ENCODE measurements at regions not wholly inside any gene's neighbourhood (a gene's known extent, or its start where the extent isn't known, plus 50 kb on each side); places are given as distances from the start of the nearest gene placed in this dataset.
"Not testable (repeated sequence)": the region's sequence is repeated elsewhere in the genome, so short reads cannot be mapped to it uniquely, and the experiment has no call there.

GRCh38 chr5:3481175-3481574 is 114.5 kb upstream of the IRX1 start:
- DNase-seq, result no peak

- DNase-seq, result no peak
Observed at GRCh38 chr5:3475674-3476073, 120.0 kb upstream of the IRX1 start.

GRCh38 chr5:3466392-3466791 is 129.2 kb upstream of the IRX1 start:
- no peak for DNase-seq

- DNase-seq, result no peak
Observed at GRCh38 chr5:3460416-3460815, 135.2 kb upstream of the IRX1 start.

GRCh38 chr5:3456121-3456681 is 139.4 kb upstream of the IRX1 start:
- DNase-seq, result no peak

- not testable (repeated sequence) for DNase-seq
Observed at GRCh38 chr5:3454028-3454427, 141.6 kb upstream of the IRX1 start.

GRCh38 chr5:3452622-3453021 is 143.0 kb upstream of the IRX1 start:
- no peak for DNase-seq

- DNase-seq, result no peak
Observed at GRCh38 chr5:3451961-3452360, 143.7 kb upstream of the IRX1 start.

- no peak for DNase-seq
Observed at GRCh38 chr5:3449481-3449880, 146.2 kb upstream of the IRX1 start.

GRCh38 chr5:3446410-3446809 is 149.2 kb upstream of the IRX1 start:
- DNase-seq, result no peak

- DNase-seq, result not testable (repeated sequence)
Observed at GRCh38 chr5:3445517-3445916, 150.1 kb upstream of the IRX1 start.

- no peak for DNase-seq
Observed at GRCh38 chr5:3432135-3432534, 163.5 kb upstream of the IRX1 start.

GRCh38 chr5:3430691-3431090 is 164.9 kb upstream of the IRX1 start:
- DNase-seq, result no peak

GRCh38 chr5:3429962-3430361 is 165.7 kb upstream of the IRX1 start:
- DNase-seq, result no peak

GRCh38 chr5:3428334-3428733 is 167.3 kb upstream of the IRX1 start:
- DNase-seq, result peak; percentile 80

GRCh38 chr5:3424946-3425345 is 170.7 kb upstream of the IRX1 start:
- DNase-seq, result no peak

GRCh38 chr5:3417376-3417943 is 178.2 kb upstream of the IRX1 start:
- DNase-seq, result no peak

- no peak for DNase-seq
Observed at GRCh38 chr5:3414371-3414770, 181.3 kb upstream of the IRX1 start.

- DNase-seq, result no peak
Observed at GRCh38 chr5:3412146-3412545, 183.5 kb upstream of the IRX1 start.

GRCh38 chr5:3411363-3411762 is 184.3 kb upstream of the IRX1 start:
- DNase-seq, result no peak

- DNase-seq, result no peak
Observed at GRCh38 chr5:3401635-3402034, 194.0 kb upstream of the IRX1 start.

GRCh38 chr5:3400659-3401058 is 195.0 kb upstream of the IRX1 start:
- no peak for DNase-seq

- no peak for DNase-seq
Observed at GRCh38 chr5:3394891-3395599, 200.6 kb upstream of the IRX1 start.

- DNase-seq, result peak; percentile 74
Observed at GRCh38 chr5:3393920-3394597, 201.6 kb upstream of the IRX1 start.
